Right lobe of liver (tissue), 6 donors: ENCODE measurements at regions not wholly inside any gene's neighbourhood (a gene's known extent, or its start where the extent isn't known, plus 50 kb on each side); places are given as distances from the start of the nearest gene placed in this dataset.

Source experiments
- ATAC-seq, 4 donors: fragments of 200-7000 bp; cut with Tn5 transposase; one replicate each; pipeline ENCODE4 v1.9.1; 2020; ENCODE audit warnings: mild to moderate bottlenecking in 4 of 4, moderate library complexity in 4 of 4
- DNase-seq, 3 donors: peaks; one replicate each; pipeline ENCODE4 v3.0.0-alpha.2; 2020
- H3K27ac ChIP-seq, 3 donors: fragments of 200-600 bp; one replicate each; pipeline ENCODE4 v1.8.0; 2022
- H3K27me3 ChIP-seq, 2 donors: fragments of 200-600 bp; one replicate each; pipeline ENCODE4 v1.8.0; 2022
- H3K36me3 ChIP-seq, 4 donors: fragments of 200-600 bp; sonication (generic) in 1 of 4; one replicate each; pipeline versions ENCODE4 v1.5.1 to v1.8.0; 2017 to 2022; ENCODE audit warnings: control low read depth in 1 of 4
- H3K4me1 ChIP-seq, 4 donors: fragments of 200-600 bp; sonication (generic) in 1 of 4; one replicate each; pipeline versions ENCODE4 v1.5.1 to v1.8.0; 2017 to 2022; ENCODE audit warnings: control low read depth in 1 of 4
- H3K4me3 ChIP-seq, 3 donors: fragments of 200-600 bp; one replicate each; pipeline ENCODE4 v1.8.0; 2022
- H3K9me3 ChIP-seq, 4 donors: fragments of 200-600 bp; sonication (generic) in 1 of 4; one replicate each; pipeline versions ENCODE4 v1.5.1 to v1.8.0; 2017 to 2022; ENCODE audit warnings: control low read depth in 1 of 4
- CTCF ChIP-seq, 4 donors: fragments of 200-600 bp in 3 of 4; fragments of 450-650 bp in 1 of 4; IDR thresholded peaks; one replicate each; pipeline versions ENCODE4 v1.5.1 to v1.8.0; 2016 to 2022; ENCODE audit warnings: antibody characterized with exemption in 4 of 4, mild to moderate bottlenecking in 2 of 4
- POLR2A ChIP-seq: fragments of 450-650 bp; IDR thresholded peaks from one replicate; pipeline ENCODE4 v1.6.1; 2017; ENCODE audit warnings: antibody characterized with exemption, mild to moderate bottlenecking
- WGBS: methylation state at CpG from one replicate; pipeline ENCODE4 v1.1.6; 2018; ENCODE audit warnings: low coverage, low lambda C conversion rate; ENCODE audit not compliant: insufficient coverage; ENCODE audit errors: missing lambda C conversion rate; 5-methylcytosine and 5-hydroxymethylcytosine counted together
- intact Hi-C, 2 donors: fragments of 100-400 bp; cut with DNase I; formaldehyde crosslinking; loops; one replicate each; pipeline versions ENCODE4 v1.11.2 to v1.14.1; 2022
- donor health status: DM: no; HTN: yes; CAD: no.
- donor health status: DM: no; HTN: no; CAD: no.
- donor health status: DM: no; HTN: no; CAD: no.
- donor health status: DM: no; HTN: yes; CAD: no.
- donor health status: DM: no; HTN: yes; CAD: no.

GRCh38 chr5:144944936-144945335 lies 774.3 kb downstream of the KCTD16 start:
- TF ChIP-seq CTCF (IDR thresholded peaks at IDR 0.05) (no peak), POLR2A (no peak)
- ATAC-seq (no peak), DNase-seq (no peak)
- Histone ChIP-seq H3K36me3 (no peaks in the 10 kb centered on the region), H3K4me3 (no peak overlapping the region), H3K27ac (no peak overlapping the region), H3K4me1 (no peaks in the 10 kb centered on the region), H3K27me3 (no peaks in the 10 kb centered on the region), H3K9me3 (no peaks in the 10 kb centered on the region)
- intact Hi-C loops: no loop called here
- WGBS: 33% methylated on average over 4 of the region's 4 CpGs

DNA sequence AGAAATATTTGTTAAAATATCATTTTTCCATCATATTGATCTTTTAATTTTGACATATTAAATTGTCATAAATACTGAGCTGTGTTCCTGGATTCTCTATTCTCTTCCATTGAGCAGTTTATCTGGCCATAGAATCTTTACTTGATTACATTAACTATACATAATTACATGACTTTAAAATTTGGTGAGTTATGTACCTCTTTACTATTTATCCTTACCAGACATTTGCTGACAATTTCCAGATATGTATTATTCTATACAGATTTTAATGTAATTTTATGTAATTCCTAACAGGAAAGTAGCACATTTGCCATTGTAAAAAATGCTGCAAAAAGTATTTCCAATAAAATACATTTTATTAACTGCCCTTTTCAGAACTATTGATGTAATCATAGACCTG lies 770.3 kb downstream of the KCTD16 start:
- Histone ChIP-seq H3K9me3 (no peaks in the 10 kb centered on the region), H3K27me3 (no peaks in the 10 kb centered on the region), H3K36me3 (no peaks in the 10 kb centered on the region), H3K4me3 (no peak overlapping the region), H3K27ac (no peak overlapping the region), H3K4me1 (no peaks in the 10 kb centered on the region)
- DNase-seq: no peak
- intact Hi-C loops: no loop called here
- no peak for ATAC-seq
- no peak for TF ChIP-seq CTCF (IDR thresholded peaks at IDR 0.05)
- TF ChIP-seq POLR2A: no peak

- Histone ChIP-seq H3K36me3 (no peaks in the 10 kb centered on the region), H3K9me3 (no peaks in the 10 kb centered on the region), H3K27ac (no peak overlapping the region), H3K27me3 (no peaks in the 10 kb centered on the region), H3K4me3 (no peak overlapping the region), H3K4me1 (no peaks in the 10 kb centered on the region)
- DNase-seq (no peak), ATAC-seq (no peak)
- WGBS: 47% methylated on average over 1 of the region's 1 CpG
- TF ChIP-seq CTCF (IDR thresholded peaks at IDR 0.05): no peak
- no peak for TF ChIP-seq POLR2A
- intact Hi-C loops: no loop called here
Observed at GRCh38 chr5:144918371-144918770, 747.7 kb downstream of the KCTD16 start.

GRCh38 chr5:144915452-144915851 lies 744.8 kb downstream of the KCTD16 start:
- H3K4me3 ChIP-seq: no peak overlapping the region
- H3K9me3 ChIP-seq: no peaks in the 10 kb centered on the region
- intact Hi-C loops: no loop called here
- no peak overlapping the region for H3K27ac ChIP-seq
- H3K27me3 ChIP-seq: no peaks in the 10 kb centered on the region
- TF ChIP-seq POLR2A (no peak), CTCF (IDR thresholded peaks at IDR 0.05) (no peak)
- no peaks in the 10 kb centered on the region for H3K4me1 ChIP-seq
- DNase-seq (no peak), ATAC-seq (no peak)
- no peaks in the 10 kb centered on the region for H3K36me3 ChIP-seq

- intact Hi-C loops: no loop called here
- H3K27me3 ChIP-seq: no peaks in the 10 kb centered on the region
- H3K4me1 ChIP-seq: no peaks in the 10 kb centered on the region
- no peak overlapping the region for H3K27ac ChIP-seq
- 33% methylated on average over 2 of the region's 2 CpGs for WGBS
- H3K4me3 ChIP-seq: no peak overlapping the region
- no peak for TF ChIP-seq CTCF (IDR thresholded peaks at IDR 0.05)
- TF ChIP-seq POLR2A: no peak
- DNase-seq: no peak
- no peaks in the 10 kb centered on the region for H3K36me3 ChIP-seq
- no peak for ATAC-seq
- H3K9me3 ChIP-seq: no peaks in the 10 kb centered on the region
Observed at GRCh38 chr5:144913661-144914060, 743.0 kb downstream of the KCTD16 start.
